H9 (cell line): ENCODE measurements at regions not wholly inside any gene's neighbourhood (a gene's known extent, or its start where the extent isn't known, plus 50 kb on each side); places are given as distances from the start of the nearest gene placed in this dataset.

Source experiments
- DNase-seq: peaks from one replicate; pipeline ENCODE4 v3.0.0-alpha.2; 2017
- H2AFZ ChIP-seq: one replicate; pipeline ENCODE4 v1.6.1; 2013; ENCODE audit warnings: mild to moderate bottlenecking, low read length, control low read depth, moderate library complexity
- H2AK5ac ChIP-seq: 2 replicates; pipeline ENCODE4 v1.6.1; 2013; ENCODE audit warnings: low read length, control low read depth, mixed read lengths; ENCODE audit not compliant: insufficient read length
- H2BK120ac ChIP-seq: one replicate; pipeline ENCODE4 v1.6.1; 2013; ENCODE audit warnings: low read depth, mild to moderate bottlenecking, low read length, control low read depth, inconsistent platforms; ENCODE audit not compliant: poor library complexity, severe bottlenecking
- H2BK12ac ChIP-seq: 2 replicates; pipeline ENCODE4 v1.6.1; 2013; ENCODE audit warnings: low read length, control low read depth, mixed read lengths, low read depth; ENCODE audit not compliant: insufficient read length
- H2BK15ac ChIP-seq: 2 replicates; pipeline ENCODE4 v1.6.1; 2013; ENCODE audit warnings: low read depth, low read length, control low read depth
- H2BK20ac ChIP-seq: one replicate; pipeline ENCODE4 v1.6.1; 2013; ENCODE audit warnings: low read depth, mild to moderate bottlenecking, low read length, control low read depth, inconsistent platforms; ENCODE audit not compliant: poor library complexity, severe bottlenecking
- H2BK5ac ChIP-seq: 2 replicates; pipeline ENCODE4 v1.6.1; 2013; ENCODE audit warnings: low read length, control low read depth, mixed read lengths; ENCODE audit not compliant: insufficient read length
- H3K14ac ChIP-seq: 2 replicates; pipeline ENCODE4 v1.6.1; 2013; ENCODE audit warnings: low read length, control low read depth; ENCODE audit not compliant: insufficient read depth
- H3K18ac ChIP-seq: 2 replicates; pipeline ENCODE4 v1.6.1; 2013; ENCODE audit warnings: low read depth, mild to moderate bottlenecking, mixed read lengths, low read length, control low read depth; ENCODE audit not compliant: insufficient read length
- H3K23ac ChIP-seq: 2 replicates; pipeline ENCODE4 v1.6.1; 2013; ENCODE audit warnings: low read length, control low read depth, mixed read lengths, low read depth; ENCODE audit not compliant: insufficient read length
- H3K23me2 ChIP-seq: 2 replicates; pipeline ENCODE4 v1.6.1; 2013; ENCODE audit warnings: low read depth, mild to moderate bottlenecking, mixed read lengths, low read length, control low read depth; ENCODE audit not compliant: insufficient read length, poor library complexity, severe bottlenecking
- H3K27ac ChIP-seq: 2 replicates; pipeline ENCODE4 v1.5.1; 2013; ENCODE audit warnings: low read length, control low read depth, mixed read lengths, low read depth; ENCODE audit not compliant: insufficient read length
- H3K27me3 ChIP-seq: 2 replicates; pipeline ENCODE4 v1.6.1; 2013; ENCODE audit warnings: low read length, control low read depth, inconsistent platforms; ENCODE audit not compliant: insufficient read depth
- H3K4ac ChIP-seq: 2 replicates; pipeline ENCODE4 v1.6.1; 2013; ENCODE audit warnings: low read depth, mild to moderate bottlenecking, control low read depth, inconsistent platforms, low read length, moderate library complexity
- H3K4me1 ChIP-seq: 2 replicates; pipeline ENCODE4 v1.6.1; 2013; ENCODE audit warnings: low read length, control low read depth, inconsistent platforms; ENCODE audit not compliant: insufficient read depth
- H3K4me2 ChIP-seq: 2 replicates; pipeline ENCODE4 v1.6.1; 2013; ENCODE audit warnings: low read length, control low read depth, mixed read lengths; ENCODE audit not compliant: insufficient read length, insufficient read depth
- H3K56ac ChIP-seq: 2 replicates; pipeline ENCODE4 v1.6.1; 2013; ENCODE audit warnings: low read depth, mild to moderate bottlenecking, mixed read lengths, low read length, control low read depth; ENCODE audit not compliant: insufficient read length
- H3K79me1 ChIP-seq: 2 replicates; pipeline ENCODE4 v1.6.1; 2013; ENCODE audit warnings: low read depth, mild to moderate bottlenecking, moderate library complexity, low read length, control low read depth, inconsistent platforms; ENCODE audit not compliant: insufficient read depth, poor library complexity, severe bottlenecking
- H3K79me2 ChIP-seq: 2 replicates; pipeline ENCODE4 v1.6.1; 2013; ENCODE audit warnings: low read length, control low read depth, inconsistent platforms; ENCODE audit not compliant: insufficient read depth
- H3K9ac ChIP-seq: 2 replicates; pipeline ENCODE4 v1.6.1; 2013; ENCODE audit warnings: low read length, control low read depth, mixed read lengths; ENCODE audit not compliant: insufficient read length; ENCODE audit errors: extremely low read depth
- H3K9me3 ChIP-seq: one replicate; pipeline ENCODE4 v1.6.1; 2013; ENCODE audit warnings: low read depth, low read length, inconsistent platforms; ENCODE audit not compliant: control insufficient read depth
- H3T11ph ChIP-seq: one replicate; pipeline ENCODE4 v1.6.1; 2013; ENCODE audit warnings: mild to moderate bottlenecking, low read length, control low read depth, inconsistent platforms
- H4K20me1 ChIP-seq: one replicate; pipeline ENCODE4 v1.6.1; 2013; ENCODE audit not compliant: control insufficient read depth, insufficient read length, insufficient read depth
- H4K5ac ChIP-seq: 2 replicates; pipeline ENCODE4 v1.6.1; 2013; ENCODE audit warnings: low read depth, mild to moderate bottlenecking, mixed read lengths, low read length, control low read depth; ENCODE audit not compliant: insufficient read length
- H4K8ac ChIP-seq: replicated peaks from 2 replicates; pipeline ENCODE4 v1.6.1; 2013; ENCODE audit warnings: low read length, control low read depth, mixed read lengths, low read depth; ENCODE audit not compliant: insufficient read length
- H4K91ac ChIP-seq: 2 replicates; pipeline ENCODE4 v1.6.1; 2013; ENCODE audit warnings: low read depth, mild to moderate bottlenecking, moderate library complexity, mixed read lengths, low read length, control low read depth; ENCODE audit not compliant: insufficient read length
- H3K27ac Mint-ChIP-seq, 3 experiments: 2 replicates in 2 of 3; 3 replicates in 1 of 3; pipeline ENCODE4 v1.8.0; 2020 to 2021; ENCODE audit warnings: mixed read lengths in 3 of 3, mild to moderate bottlenecking in 1 of 3, moderate library complexity in 1 of 3
- H3K27me3 Mint-ChIP-seq: 2 replicates; pipeline ENCODE4 v1.8.0; 2021; ENCODE audit warnings: low read depth, mild to moderate bottlenecking, moderate library complexity, mixed read lengths
- H3K36me3 Mint-ChIP-seq, 3 experiments: 2 replicates in 2 of 3; 3 replicates in 1 of 3; pipeline ENCODE4 v1.8.0; 2020 to 2021; ENCODE audit warnings: low read depth in 3 of 3, mixed read lengths in 3 of 3; ENCODE audit not compliant: insufficient read depth in 1 of 3
- H3K4me1 Mint-ChIP-seq, 2 experiments: 2 replicates each; pipeline ENCODE4 v1.8.0; 2020; ENCODE audit warnings: mixed read lengths in 2 of 2
- H3K4me3 Mint-ChIP-seq, 2 experiments: 2 replicates in 1 of 2; 3 replicates in 1 of 2; pipeline ENCODE4 v1.8.0; 2020 to 2021; ENCODE audit warnings: mild to moderate bottlenecking in 2 of 2, mixed read lengths in 2 of 2, moderate library complexity in 1 of 2
- H3K9me3 Mint-ChIP-seq, 2 experiments: 2 replicates in 1 of 2; 3 replicates in 1 of 2; pipeline ENCODE4 v1.8.0; 2020; ENCODE audit warnings: mild to moderate bottlenecking in 2 of 2, mixed read lengths in 2 of 2, moderate library complexity in 1 of 2
- WGBS: extraction: QIAGEN DNeasy Blood & Tissue Kit; methylation state at CpG from one replicate; pipeline ENCODE4 v1.1.7; 2013; ENCODE audit warnings: missing lambda C conversion rate, low lambda C conversion rate, mixed read lengths; ENCODE audit not compliant: insufficient read length; ENCODE audit errors: extremely low coverage; 5-methylcytosine and 5-hydroxymethylcytosine counted together
- TF ChIP-seq, protein P1 (sequence below): fragments of 200-600 bp; sonication (generic); conservative IDR thresholded peaks from 3 replicates; pipeline ENCODE4 v1.8.0; 2021; ENCODE audit warnings: antibody characterized with exemption, mild to moderate bottlenecking

DNA sequence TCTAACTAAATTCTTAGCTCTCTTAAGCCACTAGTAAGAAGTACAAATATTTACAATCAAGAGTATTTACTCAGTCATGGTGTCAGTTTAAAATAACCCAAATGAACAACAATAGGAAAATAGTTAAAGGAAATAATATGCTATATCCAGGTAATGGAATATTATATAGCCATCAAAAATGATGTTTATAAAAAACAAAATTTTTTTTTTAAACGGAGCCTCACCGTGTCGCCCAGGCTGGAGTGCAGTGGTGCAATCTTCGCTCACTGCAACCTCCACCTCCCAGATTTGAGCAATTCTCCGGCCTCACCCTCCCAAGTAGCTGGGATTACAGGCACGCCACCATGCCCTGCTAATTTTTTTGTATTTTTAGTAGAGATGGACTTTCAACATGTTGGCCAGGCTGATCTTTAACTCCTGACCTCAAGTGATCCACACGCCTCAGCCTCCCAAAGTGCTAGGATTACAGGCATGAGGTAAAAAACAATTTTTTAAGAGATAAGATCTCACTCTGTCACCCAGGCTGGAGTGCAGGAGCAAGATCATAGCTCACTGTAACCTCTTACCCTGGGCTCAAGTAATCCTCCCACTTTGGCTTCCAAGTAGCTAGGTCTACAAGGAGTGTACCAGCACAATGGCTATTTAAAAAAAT is 132.5 kb downstream of the NOC3L start:
- H3K23me2 ChIP-seq, result no peaks in the 10 kb centered on the region
- no peak overlapping the region for H2AK5ac ChIP-seq
- no peaks in the 10 kb centered on the region for H4K20me1 ChIP-seq
- TF ChIP-seq, protein P1, sequence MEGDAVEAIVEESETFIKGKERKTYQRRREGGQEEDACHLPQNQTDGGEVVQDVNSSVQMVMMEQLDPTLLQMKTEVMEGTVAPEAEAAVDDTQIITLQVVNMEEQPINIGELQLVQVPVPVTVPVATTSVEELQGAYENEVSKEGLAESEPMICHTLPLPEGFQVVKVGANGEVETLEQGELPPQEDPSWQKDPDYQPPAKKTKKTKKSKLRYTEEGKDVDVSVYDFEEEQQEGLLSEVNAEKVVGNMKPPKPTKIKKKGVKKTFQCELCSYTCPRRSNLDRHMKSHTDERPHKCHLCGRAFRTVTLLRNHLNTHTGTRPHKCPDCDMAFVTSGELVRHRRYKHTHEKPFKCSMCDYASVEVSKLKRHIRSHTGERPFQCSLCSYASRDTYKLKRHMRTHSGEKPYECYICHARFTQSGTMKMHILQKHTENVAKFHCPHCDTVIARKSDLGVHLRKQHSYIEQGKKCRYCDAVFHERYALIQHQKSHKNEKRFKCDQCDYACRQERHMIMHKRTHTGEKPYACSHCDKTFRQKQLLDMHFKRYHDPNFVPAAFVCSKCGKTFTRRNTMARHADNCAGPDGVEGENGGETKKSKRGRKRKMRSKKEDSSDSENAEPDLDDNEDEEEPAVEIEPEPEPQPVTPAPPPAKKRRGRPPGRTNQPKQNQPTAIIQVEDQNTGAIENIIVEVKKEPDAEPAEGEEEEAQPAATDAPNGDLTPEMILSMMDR, result no peak
- peaks cover 2 to 6% of the 10 kb centered on the region in 2 experiments; a peak in 3 of 5 replicates for H3K9me3 Mint-ChIP-seq
- no CpG with 5 or more reads among the region's 7 CpGs for WGBS
- H3K4me1 Mint-ChIP-seq, result no peaks in the 10 kb centered on the region; a peak in 1 of 4 replicates
- H3K4ac ChIP-seq, result no peak overlapping the region
- H3K4me3 Mint-ChIP-seq, result no peak overlapping the region
- no peaks in the 10 kb centered on the region for H3K9me3 ChIP-seq
- H3K27ac Mint-ChIP-seq, result no peak overlapping the region
- no peaks in the 10 kb centered on the region for H3K27me3 Mint-ChIP-seq
- no peak overlapping the region for H3K9ac ChIP-seq
- H4K91ac ChIP-seq, result no peak overlapping the region
- H3K56ac ChIP-seq, result no peak overlapping the region
- H3K79me2 ChIP-seq, result no peaks in the 10 kb centered on the region
- no peak overlapping the region for H3K23ac ChIP-seq
- no peak overlapping the region for H2BK15ac ChIP-seq
- H3K27me3 ChIP-seq, result no peaks in the 10 kb centered on the region
- H2AFZ ChIP-seq, result no peak overlapping the region
- H3T11ph ChIP-seq, result no peak overlapping the region
- no peak overlapping the region for H3K18ac ChIP-seq
- no peak overlapping the region for H2BK5ac ChIP-seq
- no peak for DNase-seq
- no peak overlapping the region for H3K27ac ChIP-seq
- H3K4me2 ChIP-seq, result no peak overlapping the region
- no peak overlapping the region for H2BK12ac ChIP-seq
- H3K36me3 Mint-ChIP-seq, result no peaks in the 10 kb centered on the region
- H3K4me1 ChIP-seq, result no peaks in the 10 kb centered on the region
- no peak overlapping the region for H4K8ac ChIP-seq
- no peak overlapping the region for H2BK120ac ChIP-seq
- H4K5ac ChIP-seq, result no peak overlapping the region
- no peak overlapping the region for H2BK20ac ChIP-seq
- no peak overlapping the region for H3K14ac ChIP-seq
- H3K79me1 ChIP-seq, result no peaks in the 10 kb centered on the region
